ENCODE measurements at regions not wholly inside any gene's neighbourhood (a gene's known extent, or its start where the extent isn't known, plus 50 kb on each side); places are given as distances from the start of the nearest gene placed in this dataset.

- no peak overlapping the region for H3K27ac ChIP-seq
- H3K27me3 ChIP-seq, result no peaks in the 10 kb centered on the region
- H3K4me1 ChIP-seq, result peaks cover 12% of the 10 kb centered on the region
- 54 to 58% methylated on average over 7 of the region's 7 CpGs for WGBS, 2 donors
- no peak overlapping the region for H3K4me3 ChIP-seq
- DNase-seq, result no peak
- intact Hi-C loops (cut with DNase I; ENCODE audit: low total_unique reads), result no loop called here
- no peak for TF ChIP-seq POLR2A (IDR thresholded peaks at IDR 0.05)
- no peak for TF ChIP-seq CTCF (IDR thresholded peaks at IDR 0.05)
- no peaks in the 10 kb centered on the region for H3K9me3 ChIP-seq
- H3K36me3 ChIP-seq (ENCODE audit: low read depth, missing control alignments), result no peaks in the 10 kb centered on the region
These were observed 408.8 kb upstream of the FZD8 start for GRCh38 chr10:36050763-36051499.

- H3K36me3 ChIP-seq (ENCODE audit: low read depth, missing control alignments), result no peaks in the 10 kb centered on the region
- no peak for DNase-seq
- TF ChIP-seq CTCF (IDR thresholded peaks at IDR 0.05) (no peak), POLR2A (IDR thresholded peaks at IDR 0.05) (no peak)
- H3K4me1 ChIP-seq, result peaks cover 12% of the 10 kb centered on the region
- WGBS, 2 donors, result 46 to 79% methylated on average over 2 of the region's 2 CpGs
- H3K27me3 ChIP-seq, result no peaks in the 10 kb centered on the region
- H3K4me3 ChIP-seq, result no peak overlapping the region
- intact Hi-C loops (cut with DNase I; ENCODE audit: low total_unique reads), result no loop called here
- H3K27ac ChIP-seq, result no peak overlapping the region
- H3K9me3 ChIP-seq, result no peaks in the 10 kb centered on the region
These were observed 406.7 kb upstream of the FZD8 start for GRCh38 chr10:36048780-36049179.

GRCh38 chr10:36048236-36048635, 406.1 kb upstream of the FZD8 start:
- no peak for DNase-seq
- Histone ChIP-seq H3K9me3 (no peaks in the 10 kb centered on the region), H3K4me1 (peaks cover 11% of the 10 kb centered on the region), H3K4me3 (no peak overlapping the region), H3K27ac (no peak overlapping the region), H3K36me3 (ENCODE audit: low read depth, missing control alignments) (no peaks in the 10 kb centered on the region), H3K27me3 (no peaks in the 10 kb centered on the region)
- TF ChIP-seq CTCF (IDR thresholded peaks at IDR 0.05) (no peak), POLR2A (IDR thresholded peaks at IDR 0.05) (no peak)
- intact Hi-C loops (cut with DNase I; ENCODE audit: low total_unique reads), result no loop called here

GRCh38 chr10:36042135-36042534, 400.0 kb upstream of the FZD8 start:
- no peak for DNase-seq
- no peak for TF ChIP-seq CTCF (IDR thresholded peaks at IDR 0.05)
- no peak for TF ChIP-seq POLR2A (IDR thresholded peaks at IDR 0.05)
- H3K4me3 ChIP-seq, result no peak overlapping the region
- H3K27ac ChIP-seq, result no peak overlapping the region
- 87 to 92% methylated on average over 2 of the region's 2 CpGs for WGBS, 2 donors
- intact Hi-C loops (cut with DNase I; ENCODE audit: low total_unique reads), result no loop called here
- no peaks in the 10 kb centered on the region for H3K9me3 ChIP-seq
- no peaks in the 10 kb centered on the region for H3K4me1 ChIP-seq
- H3K36me3 ChIP-seq (ENCODE audit: low read depth, missing control alignments), result no peaks in the 10 kb centered on the region
- H3K27me3 ChIP-seq, result no peaks in the 10 kb centered on the region

GRCh38 chr10:36038316-36038955, 396.3 kb upstream of the FZD8 start:
- intact Hi-C loops (cut with DNase I; ENCODE audit: low total_unique reads), result no loop called here
- Histone ChIP-seq H3K9me3 (no peaks in the 10 kb centered on the region), H3K4me1 (no peaks in the 10 kb centered on the region), H3K27me3 (no peaks in the 10 kb centered on the region), H3K27ac (no peak overlapping the region), H3K36me3 (ENCODE audit: low read depth, missing control alignments) (no peaks in the 10 kb centered on the region), H3K4me3 (no peak overlapping the region)
- no peak for DNase-seq
- 77 to 85% methylated on average over 3 of the region's 3 CpGs for WGBS, 2 donors
- no peak for TF ChIP-seq POLR2A (IDR thresholded peaks at IDR 0.05)
- no peak for TF ChIP-seq CTCF (IDR thresholded peaks at IDR 0.05)
